ENCODE measurements at regions not wholly inside any gene's neighbourhood (a gene's known extent, or its start where the extent isn't known, plus 50 kb on each side); places are given as distances from the start of the nearest gene placed in this dataset.

- TF ChIP-seq CTCF (IDR thresholded peaks at IDR 0.05; ENCODE audit: low read length) (no peak), EZH2 (IDR thresholded peaks at IDR 0.05; ENCODE audit: borderline replicate concordance, low read length) (no peak)
These were observed 62.1 kb upstream of the MAPRE2 start for GRCh38 chr18:34978953-34979608.
